ENCODE measurements at regions not wholly inside any gene's neighbourhood (a gene's known extent, or its start where the extent isn't known, plus 50 kb on each side); places are given as distances from the start of the nearest gene placed in this dataset.
"Not testable (repeated sequence)": the region's sequence is repeated elsewhere in the genome, so short reads cannot be mapped to it uniquely, and the experiment has no call there.

DNA sequence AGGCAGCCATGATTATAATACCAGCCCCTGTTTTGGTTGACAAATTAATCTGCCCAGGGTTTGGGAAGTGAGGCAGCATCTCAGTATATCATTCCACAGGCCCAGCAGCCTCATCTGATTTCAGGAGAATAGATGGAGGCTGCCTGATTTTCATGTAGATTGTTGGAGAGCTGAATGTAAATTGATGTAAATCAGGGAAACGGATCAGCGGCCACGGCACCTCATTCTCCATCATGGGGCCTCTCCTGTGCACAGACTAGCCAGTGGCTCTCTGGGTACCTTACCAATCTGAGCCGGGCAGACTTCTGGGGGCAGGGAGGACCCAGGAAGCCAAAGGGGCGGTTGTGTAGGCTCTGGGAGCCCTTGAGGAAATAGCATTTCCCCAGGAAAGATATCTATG, 63.7 kb upstream of the GSC start:
- no peak for DNase-seq (ENCODE audit: low read depth)

DNA sequence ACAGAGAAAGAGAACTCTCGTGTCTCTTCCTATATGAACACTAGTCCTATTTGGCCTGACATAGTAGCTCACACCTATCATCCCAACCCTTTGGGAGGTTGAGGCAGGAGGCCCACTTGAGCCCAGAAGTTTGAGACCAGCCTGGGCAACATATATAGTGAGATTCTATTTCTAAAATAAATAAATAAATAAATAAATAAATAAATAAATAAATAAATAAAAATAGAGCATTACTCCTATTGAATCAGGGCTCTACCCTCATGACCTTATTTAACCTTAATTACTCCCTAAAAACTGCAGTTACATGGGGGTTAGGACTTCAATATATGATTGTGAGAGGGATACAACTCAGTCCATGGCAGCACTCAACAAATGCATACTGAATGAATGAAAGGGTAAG, 61.2 kb upstream of the GSC start:
- DNase-seq (ENCODE audit: low read depth): no peak

DNA sequence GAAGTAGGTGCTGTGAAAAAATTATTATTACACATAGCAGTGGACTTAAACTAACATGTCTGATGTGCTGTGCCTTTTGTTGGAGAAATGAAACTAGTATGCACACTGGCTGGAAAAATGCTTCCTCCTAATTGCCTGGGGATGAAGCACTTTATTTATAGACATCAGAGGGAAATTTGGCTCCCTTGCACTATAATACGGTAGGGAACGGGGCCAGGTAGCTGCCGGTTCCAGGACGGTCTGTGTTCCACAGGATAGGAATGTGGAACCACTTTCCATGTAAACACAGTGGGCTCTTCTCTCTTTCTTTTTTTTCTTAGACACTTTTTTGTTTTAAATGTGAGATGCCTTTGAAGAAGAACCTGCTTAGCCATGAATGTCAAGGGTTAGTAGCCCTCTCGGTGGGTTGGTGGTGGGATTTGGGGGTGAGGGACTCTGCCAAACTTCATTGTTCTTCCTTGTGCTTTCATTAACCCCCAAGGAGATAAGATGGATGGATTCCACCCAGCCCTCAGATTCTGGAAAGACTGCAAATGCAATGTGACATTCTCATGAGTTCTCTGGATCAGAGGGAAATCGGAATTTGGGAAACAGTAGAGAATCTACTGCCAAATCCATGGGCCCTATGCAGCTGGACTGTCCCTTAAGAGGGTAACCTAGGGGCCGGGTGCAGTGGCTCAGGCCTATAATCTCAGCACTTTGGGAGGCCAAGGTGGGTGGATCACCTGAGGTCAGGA, 58.0 kb upstream of the GSC start:
- no peak for DNase-seq (ENCODE audit: low read depth)

DNA sequence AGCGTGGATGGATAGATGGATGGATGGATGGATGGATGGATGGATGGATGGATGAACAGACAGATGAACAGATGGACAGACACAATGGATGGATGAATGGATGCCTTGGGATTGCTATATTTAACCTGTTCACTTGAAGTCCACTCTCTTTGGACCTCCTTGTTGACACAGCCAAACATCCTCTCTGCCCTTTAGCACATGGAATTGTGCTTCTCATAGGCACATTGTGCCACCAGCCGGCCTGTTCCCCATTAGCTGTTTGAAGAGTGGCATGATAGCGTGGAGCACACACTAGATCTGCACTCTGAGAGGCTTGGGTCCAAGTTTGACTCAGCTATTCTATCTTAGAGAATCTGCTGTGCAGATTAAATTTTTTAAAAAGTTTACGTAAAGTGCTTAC, 56.9 kb upstream of the GSC start:
- DNase-seq (ENCODE audit: low read depth): no peak

DNA sequence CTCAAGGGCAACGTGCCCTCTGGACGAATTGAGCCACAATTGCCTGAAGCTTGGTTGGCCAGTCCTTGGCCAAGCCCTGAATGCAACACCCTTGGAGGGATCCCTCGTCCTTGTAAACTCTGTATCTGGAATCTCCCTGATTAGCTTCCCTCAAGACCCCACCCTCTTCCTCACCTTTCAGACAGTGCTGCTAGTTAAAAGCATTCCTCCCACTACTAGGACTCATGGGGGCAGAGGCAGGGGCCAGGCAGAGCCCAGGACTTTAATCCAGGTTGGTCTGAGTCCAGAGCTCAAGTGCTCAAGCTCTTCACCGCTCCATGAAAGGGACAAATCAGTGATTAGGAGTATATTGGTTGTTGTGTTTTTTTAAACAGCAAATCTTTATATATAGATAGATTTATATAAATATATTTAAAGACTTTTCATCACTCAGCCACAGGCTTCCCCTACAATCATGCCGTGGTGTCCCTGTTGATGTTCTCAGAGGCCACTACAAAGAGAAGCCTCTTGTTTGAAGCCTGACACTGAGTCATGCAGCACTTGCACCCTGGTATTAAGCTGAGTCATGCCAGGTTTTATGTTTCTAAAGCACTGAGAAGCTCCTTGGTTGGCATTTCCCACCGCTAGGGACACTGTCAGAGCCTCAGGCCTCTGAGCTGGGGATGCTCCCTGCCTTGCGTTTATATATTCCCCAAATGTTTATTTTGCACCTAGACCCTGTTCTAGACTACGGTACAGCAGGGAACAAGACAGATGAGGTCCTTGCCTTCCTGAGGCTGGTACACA, 53.8 kb upstream of the GSC start:
- no peak for DNase-seq (ENCODE audit: low read depth)

DNA sequence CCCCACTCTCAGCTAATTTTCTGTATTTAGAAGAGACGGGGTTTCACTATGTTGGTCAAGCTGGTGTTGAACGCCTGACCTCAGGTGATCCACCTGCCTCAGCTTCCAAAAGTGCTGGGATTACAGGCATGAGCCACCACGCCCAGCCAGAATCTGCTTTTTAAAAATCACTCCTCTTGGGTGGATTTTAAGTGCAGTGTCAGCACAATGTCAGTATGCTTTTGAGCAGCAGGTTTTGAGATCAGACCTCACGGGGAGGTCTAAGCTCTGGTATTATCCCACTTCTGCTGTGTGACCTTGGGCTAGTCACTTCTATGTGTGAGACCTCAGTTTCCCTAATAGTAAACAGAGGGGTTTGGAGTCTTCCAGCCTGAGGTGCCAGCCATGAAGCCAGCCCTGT, 51.8 kb upstream of the GSC start:
- no peak for DNase-seq (ENCODE audit: low read depth)

DNA sequence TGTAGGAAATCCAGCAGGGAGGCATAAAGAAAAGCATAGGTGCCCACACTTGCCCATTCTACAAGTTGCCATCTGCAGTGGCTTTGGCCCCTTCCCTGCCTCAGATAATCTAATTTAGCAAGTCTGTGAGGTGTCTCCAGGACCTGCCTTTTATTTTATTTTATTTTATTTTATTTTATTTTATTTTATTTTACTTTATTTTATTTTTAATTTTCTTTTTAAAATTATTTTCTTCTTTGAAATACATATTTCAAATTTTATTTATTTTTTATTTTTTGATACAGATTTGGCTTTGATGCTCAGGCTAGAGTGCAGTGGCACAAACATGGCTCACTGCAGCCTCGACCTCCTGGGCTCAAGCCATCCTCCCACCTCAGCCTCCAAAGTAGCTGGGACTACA, 51.0 kb upstream of the GSC start:
- DNase-seq (ENCODE audit: low read depth): not testable (repeated sequence)

All from activated T-cell treated with anti-CD3 and anti-CD28 coated beads for 1 hour (primary cell).